ENCODE measurements at regions not wholly inside any gene's neighbourhood (a gene's known extent, or its start where the extent isn't known, plus 50 kb on each side); places are given as distances from the start of the nearest gene placed in this dataset.

DNA sequence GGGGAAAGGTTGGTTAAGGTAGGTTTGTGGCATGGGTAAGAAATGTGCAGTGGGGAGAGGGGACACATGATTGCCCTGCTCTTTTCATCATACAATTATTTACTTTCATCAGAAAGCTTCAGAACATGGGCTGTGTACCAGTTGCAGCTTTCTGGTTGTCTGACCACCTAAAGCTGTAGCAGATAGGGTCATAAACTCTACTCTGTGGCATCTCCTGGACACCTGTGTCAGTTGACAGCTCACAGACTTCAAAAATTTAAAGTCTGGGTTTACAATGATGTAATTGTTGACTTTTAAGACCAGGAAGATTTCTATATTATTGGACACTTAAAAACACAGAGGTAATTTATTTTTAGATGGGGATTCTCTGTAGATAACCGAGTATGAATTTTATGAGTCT is 222.7 kb upstream of the PRR16 start:
- TF ChIP-seq, protein P1, sequence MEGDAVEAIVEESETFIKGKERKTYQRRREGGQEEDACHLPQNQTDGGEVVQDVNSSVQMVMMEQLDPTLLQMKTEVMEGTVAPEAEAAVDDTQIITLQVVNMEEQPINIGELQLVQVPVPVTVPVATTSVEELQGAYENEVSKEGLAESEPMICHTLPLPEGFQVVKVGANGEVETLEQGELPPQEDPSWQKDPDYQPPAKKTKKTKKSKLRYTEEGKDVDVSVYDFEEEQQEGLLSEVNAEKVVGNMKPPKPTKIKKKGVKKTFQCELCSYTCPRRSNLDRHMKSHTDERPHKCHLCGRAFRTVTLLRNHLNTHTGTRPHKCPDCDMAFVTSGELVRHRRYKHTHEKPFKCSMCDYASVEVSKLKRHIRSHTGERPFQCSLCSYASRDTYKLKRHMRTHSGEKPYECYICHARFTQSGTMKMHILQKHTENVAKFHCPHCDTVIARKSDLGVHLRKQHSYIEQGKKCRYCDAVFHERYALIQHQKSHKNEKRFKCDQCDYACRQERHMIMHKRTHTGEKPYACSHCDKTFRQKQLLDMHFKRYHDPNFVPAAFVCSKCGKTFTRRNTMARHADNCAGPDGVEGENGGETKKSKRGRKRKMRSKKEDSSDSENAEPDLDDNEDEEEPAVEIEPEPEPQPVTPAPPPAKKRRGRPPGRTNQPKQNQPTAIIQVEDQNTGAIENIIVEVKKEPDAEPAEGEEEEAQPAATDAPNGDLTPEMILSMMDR (IDR thresholded peaks at IDR 0.05) = no peak
- no peak for TF ChIP-seq POLR2A (IDR thresholded peaks at IDR 0.05)
